Natural killer cell (primary cell): ENCODE measurements at regions not wholly inside any gene's neighbourhood (a gene's known extent, or its start where the extent isn't known, plus 50 kb on each side); places are given as distances from the start of the nearest gene placed in this dataset.
"Not testable (repeated sequence)": the region's sequence is repeated elsewhere in the genome, so short reads cannot be mapped to it uniquely, and the experiment has no call there.

Source experiments
- ATAC-seq, 3 donors: fragments of 150-1000 bp in 2 of 3; fragments of 200-7000 bp in 1 of 3; cut with Tn5 transposase; 1 replicate in 1 of 3; 2 replicates in 2 of 3; pipeline ENCODE4 v1.10.0; 2021; ENCODE audit warnings: mild to moderate bottlenecking in 2 of 3, moderate library complexity in 2 of 3
- DNase-seq, 2 donors: peaks; one replicate each; pipeline versions ENCODE4 v3.0.0 to v3.0.0-alpha.2; 2013 to 2021; ENCODE audit warnings: mixed read lengths in 1 of 2
- H3K27ac ChIP-seq: one replicate; pipeline ENCODE4 v1.5.1; 2013; ENCODE audit warnings: mild to moderate bottlenecking, low read length
- H3K27me3 ChIP-seq: one replicate; pipeline ENCODE4 v1.6.1; 2013; ENCODE audit warnings: low read length; ENCODE audit not compliant: control insufficient read depth, insufficient read depth
- H3K36me3 ChIP-seq: one replicate; pipeline ENCODE4 v1.6.1; 2013; ENCODE audit warnings: low read length; ENCODE audit not compliant: control insufficient read depth, insufficient read depth
- H3K4me1 ChIP-seq: one replicate; pipeline ENCODE4 v1.6.1; 2013; ENCODE audit warnings: low read length; ENCODE audit not compliant: control insufficient read depth, insufficient read depth
- H3K4me3 ChIP-seq: one replicate; pipeline ENCODE4 v1.5.1; 2013; ENCODE audit warnings: low read length
- H3K9me3 ChIP-seq: one replicate; pipeline ENCODE4 v1.6.1; 2013; ENCODE audit warnings: low read length; ENCODE audit not compliant: control insufficient read depth, insufficient read depth
- H3K27ac Mint-ChIP-seq, 2 donors: one replicate each; pipeline ENCODE4 v1.8.0; 2022; ENCODE audit warnings: mild to moderate bottlenecking in 2 of 2, mixed read lengths in 2 of 2, moderate library complexity in 1 of 2
- H3K27me3 Mint-ChIP-seq, 2 donors: one replicate each; pipeline ENCODE4 v1.8.0; 2022; ENCODE audit warnings: low read depth in 2 of 2, mixed read lengths in 2 of 2
- H3K36me3 Mint-ChIP-seq: one replicate; pipeline ENCODE4 v1.8.0; 2022; ENCODE audit warnings: mixed read lengths
- H3K4me1 Mint-ChIP-seq, 2 donors: one replicate each; pipeline ENCODE4 v1.8.0; 2022; ENCODE audit warnings: mixed read lengths in 2 of 2
- H3K4me3 Mint-ChIP-seq: one replicate; pipeline ENCODE4 v1.8.0; 2022; ENCODE audit warnings: mild to moderate bottlenecking, moderate library complexity, mixed read lengths
- H3K9me3 Mint-ChIP-seq, 2 donors: one replicate each; pipeline ENCODE4 v1.8.0; 2022; ENCODE audit warnings: mixed read lengths in 2 of 2
- CTCF ChIP-seq: fragments of 200-600 bp; IDR thresholded peaks from one replicate; pipeline ENCODE4 v1.8.0; 2022; ENCODE audit warnings: antibody characterized with exemption
- WGBS: methylation state at CpG from one replicate; pipeline ENCODE4 v1.1.7; 2013; ENCODE audit warnings: missing lambda C conversion rate; ENCODE audit not compliant: insufficient coverage; 5-methylcytosine and 5-hydroxymethylcytosine counted together
- intact Hi-C: fragments of 100-400 bp; cut with micrococcal nuclease; formaldehyde crosslinking; loops from one replicate; pipeline ENCODE4 v1.14.2; 2022

GRCh38 chr2:147595200-147595599 is 249.6 kb upstream of the ACVR2A start:
- Histone ChIP-seq H3K27me3 (no peaks in the 10 kb centered on the region), H3K36me3 (no peaks in the 10 kb centered on the region), H3K9me3 (peaks cover 7% of the 10 kb centered on the region), H3K4me3 (no peak overlapping the region), H3K27ac (no peak overlapping the region), H3K4me1 (no peaks in the 10 kb centered on the region)
- no peak for DNase-seq
- no peaks in the 10 kb centered on the region for H3K27me3 Mint-ChIP-seq
- WGBS, result 93% methylated on average over 4 of the region's 4 CpGs
- H3K9me3 Mint-ChIP-seq, result peaks cover 3 to 6% of the 10 kb centered on the region in 2 donors
- no peak for TF ChIP-seq CTCF
- no peak overlapping the region for H3K4me3 Mint-ChIP-seq
- H3K4me1 Mint-ChIP-seq, result no peaks in the 10 kb centered on the region
- peaks cover 12% of the 10 kb centered on the region for H3K36me3 Mint-ChIP-seq
- intact Hi-C loops, result no loop called here
- H3K27ac Mint-ChIP-seq, result no peak overlapping the region
- ATAC-seq, result no peak

DNA sequence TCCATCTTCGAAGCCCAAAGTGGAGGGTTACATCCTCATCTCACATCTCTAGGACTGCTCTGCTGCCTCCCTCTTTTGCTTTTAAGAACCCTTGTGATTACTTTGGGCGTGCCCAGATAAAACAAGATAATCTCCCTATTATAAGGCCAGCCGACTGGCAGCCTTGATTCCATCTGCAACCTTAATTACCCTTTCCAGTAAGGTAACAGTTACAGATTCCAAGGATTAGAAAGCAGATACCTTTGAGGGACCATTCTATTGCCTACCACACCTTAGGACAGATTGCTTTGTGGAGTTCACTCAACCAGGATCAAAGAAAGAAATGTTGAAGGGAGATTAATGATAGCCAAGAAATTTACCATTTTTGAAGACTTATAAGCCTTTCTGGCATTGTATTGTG is 250.8 kb upstream of the ACVR2A start:
- Mint-ChIP-seq H3K9me3 (peaks cover 3 to 6% of the 10 kb centered on the region in 2 donors), H3K27me3 (no peaks in the 10 kb centered on the region), H3K4me3 (no peak overlapping the region), H3K27ac (no peak overlapping the region), H3K4me1 (no peaks in the 10 kb centered on the region), H3K36me3 (peaks cover 12% of the 10 kb centered on the region)
- Histone ChIP-seq H3K27me3 (no peaks in the 10 kb centered on the region), H3K4me1 (no peaks in the 10 kb centered on the region), H3K27ac (no peak overlapping the region), H3K36me3 (no peaks in the 10 kb centered on the region), H3K4me3 (no peak overlapping the region), H3K9me3 (peaks cover 7% of the 10 kb centered on the region)
- 88% methylated on average over 3 of the region's 3 CpGs for WGBS
- TF ChIP-seq CTCF, result no peak
- no peak for ATAC-seq
- intact Hi-C loops, result no loop called here
- no peak for DNase-seq

DNA sequence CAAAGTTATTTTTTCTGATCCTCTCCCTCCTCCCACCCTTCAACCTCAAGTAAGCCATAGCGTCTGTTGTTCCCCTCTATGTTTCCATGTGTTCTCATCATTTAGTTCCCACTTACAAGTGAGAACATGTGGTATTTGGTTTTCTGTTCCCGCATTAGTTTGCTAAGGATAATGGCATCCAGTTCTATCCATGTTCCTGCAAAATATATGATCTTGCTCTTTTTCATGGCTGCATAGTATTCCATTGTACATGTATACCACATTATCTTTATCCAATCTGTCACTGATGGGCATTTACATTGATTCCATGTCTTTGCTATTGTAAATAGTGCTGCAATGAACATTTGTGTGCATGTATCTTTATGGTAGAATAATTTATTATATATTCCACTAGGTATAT is 252.0 kb upstream of the ACVR2A start:
- not testable (repeated sequence) for H3K4me3 ChIP-seq, H3K27me3 Mint-ChIP-seq

DNA sequence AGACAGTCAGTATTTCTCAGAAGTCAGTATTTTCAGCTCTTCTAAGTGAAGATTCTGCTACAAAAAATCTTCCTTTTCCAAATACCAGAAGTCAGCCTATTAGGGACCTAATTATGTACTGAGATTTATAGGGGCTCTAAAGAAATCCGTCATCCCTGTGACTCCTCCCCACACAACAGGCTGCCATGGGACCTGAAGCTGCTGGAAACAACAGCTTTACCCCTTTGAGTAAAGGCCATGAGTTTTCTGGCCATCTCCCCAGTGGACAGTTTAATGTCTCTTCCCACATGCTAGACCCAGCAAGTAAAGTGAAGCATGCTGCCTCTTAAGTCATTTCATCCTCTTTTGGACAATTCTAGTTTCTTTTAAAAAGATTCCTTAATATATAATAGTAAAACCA is 255.7 kb upstream of the ACVR2A start:
- no peak overlapping the region for H3K4me3 Mint-ChIP-seq
- Histone ChIP-seq H3K36me3 (no peaks in the 10 kb centered on the region), H3K27me3 (no peaks in the 10 kb centered on the region), H3K4me1 (no peaks in the 10 kb centered on the region), H3K4me3 (no peak overlapping the region), H3K9me3 (peaks cover 7% of the 10 kb centered on the region), H3K27ac (no peak overlapping the region)
- H3K4me1 Mint-ChIP-seq, result no peaks in the 10 kb centered on the region
- H3K27ac Mint-ChIP-seq, result no peak overlapping the region
- 100% methylated on average over 1 of the region's 1 CpG for WGBS
- H3K9me3 Mint-ChIP-seq, result peaks cover 3 to 6% of the 10 kb centered on the region in 2 donors
- H3K36me3 Mint-ChIP-seq, result peaks cover 12% of the 10 kb centered on the region
- intact Hi-C loops, result no loop called here
- ATAC-seq (no peak), DNase-seq (no peak)
- no peak for TF ChIP-seq CTCF
- peaks cover 10 to 13% of the 10 kb centered on the region in 2 donors for H3K27me3 Mint-ChIP-seq

More for the DNA sequence above, 252.0 kb upstream of the ACVR2A start:
- DNase-seq, H3K4me3 Mint-ChIP-seq, H3K4me1 ChIP-seq, intact Hi-C loops, H3K36me3 ChIP-seq, H3K9me3 Mint-ChIP-seq, H3K27me3 ChIP-seq, H3K4me1 Mint-ChIP-seq, H3K27ac Mint-ChIP-seq, H3K9me3 ChIP-seq, ATAC-seq, H3K27ac ChIP-seq: not testable (repeated sequence)
- peaks cover 12% of the 10 kb centered on the region for H3K36me3 Mint-ChIP-seq
- 94% methylated on average over 2 of the region's 2 CpGs for WGBS
